ENCODE measurements at regions not wholly inside any gene's neighbourhood (a gene's known extent, or its start where the extent isn't known, plus 50 kb on each side); places are given as distances from the start of the nearest gene placed in this dataset.

DNA sequence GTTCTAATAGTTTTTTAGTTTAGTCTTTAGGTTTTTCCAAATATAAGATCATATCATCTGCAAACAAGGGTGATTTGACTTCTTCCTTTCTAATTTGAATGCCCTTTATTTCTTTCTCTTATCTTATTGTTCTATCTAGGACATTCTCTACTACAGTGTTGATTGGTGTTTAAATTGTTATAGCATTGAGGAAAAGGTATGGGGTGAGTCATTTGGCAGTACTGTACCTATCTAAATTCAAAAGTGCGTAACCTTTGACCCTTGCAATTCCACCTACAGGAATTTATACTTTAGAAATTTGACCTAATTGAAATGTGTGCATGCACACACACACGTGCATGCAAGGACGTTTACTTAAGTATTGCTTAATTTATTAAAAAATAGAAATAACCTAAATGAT is 78.3 kb downstream of the MAB21L3 start:
- TF ChIP-seq CTCF (IDR thresholded peaks at IDR 0.05) (no peak), EZH2 (IDR thresholded peaks at IDR 0.05; ENCODE audit: borderline replicate concordance, insufficient read depth, low read depth, low read length, poor library complexity, severe bottlenecking) (no peak)
